OCI-LY7 (cell line): ENCODE measurements at regions not wholly inside any gene's neighbourhood (a gene's known extent, or its start where the extent isn't known, plus 50 kb on each side); places are given as distances from the start of the nearest gene placed in this dataset.

Experiments
- EZH2phosphoT487 ChIP-seq: fragments of 200-600 bp; sonication (generic); IDR thresholded peaks from 2 replicates; pipeline ENCODE4 v1.6.1; 2018; ENCODE audit warnings: low read depth, borderline replicate concordance, mild to moderate bottlenecking, mixed run types, antibody characterized with exemption, low read length, moderate library complexity, mixed read lengths
- TF ChIP-seq, protein P1 (sequence below): fragments of 200-600 bp; sonication (generic); conservative IDR thresholded peaks from 2 replicates; pipeline ENCODE4 v1.5.1; 2014; ENCODE audit warnings: mild to moderate bottlenecking, antibody characterized with exemption, low read length, moderate library complexity, mixed read lengths

DNA sequence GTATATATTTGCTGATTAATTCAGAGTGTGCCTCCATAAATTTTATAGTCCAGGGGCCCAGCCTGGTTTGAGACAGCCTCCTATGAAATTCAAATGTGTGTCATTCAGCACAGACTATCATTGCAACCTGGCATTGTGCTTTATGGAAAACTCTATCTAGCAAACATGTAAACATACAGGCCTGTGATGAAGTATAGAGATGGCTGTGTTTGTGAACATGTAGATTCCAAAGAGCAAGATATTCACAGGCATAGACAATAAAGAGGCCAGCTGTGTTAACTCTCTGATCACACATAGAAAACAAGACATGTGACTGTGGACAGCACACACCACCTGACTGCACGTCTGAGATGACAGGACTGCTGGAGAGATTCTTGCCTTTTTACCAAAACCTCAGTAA, 297.9 kb downstream of the EN1 start:
- TF ChIP-seq, protein P1, sequence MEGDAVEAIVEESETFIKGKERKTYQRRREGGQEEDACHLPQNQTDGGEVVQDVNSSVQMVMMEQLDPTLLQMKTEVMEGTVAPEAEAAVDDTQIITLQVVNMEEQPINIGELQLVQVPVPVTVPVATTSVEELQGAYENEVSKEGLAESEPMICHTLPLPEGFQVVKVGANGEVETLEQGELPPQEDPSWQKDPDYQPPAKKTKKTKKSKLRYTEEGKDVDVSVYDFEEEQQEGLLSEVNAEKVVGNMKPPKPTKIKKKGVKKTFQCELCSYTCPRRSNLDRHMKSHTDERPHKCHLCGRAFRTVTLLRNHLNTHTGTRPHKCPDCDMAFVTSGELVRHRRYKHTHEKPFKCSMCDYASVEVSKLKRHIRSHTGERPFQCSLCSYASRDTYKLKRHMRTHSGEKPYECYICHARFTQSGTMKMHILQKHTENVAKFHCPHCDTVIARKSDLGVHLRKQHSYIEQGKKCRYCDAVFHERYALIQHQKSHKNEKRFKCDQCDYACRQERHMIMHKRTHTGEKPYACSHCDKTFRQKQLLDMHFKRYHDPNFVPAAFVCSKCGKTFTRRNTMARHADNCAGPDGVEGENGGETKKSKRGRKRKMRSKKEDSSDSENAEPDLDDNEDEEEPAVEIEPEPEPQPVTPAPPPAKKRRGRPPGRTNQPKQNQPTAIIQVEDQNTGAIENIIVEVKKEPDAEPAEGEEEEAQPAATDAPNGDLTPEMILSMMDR, result no peak
- TF ChIP-seq EZH2phosphoT487, result no peak
